ENCODE measurements at regions not wholly inside any gene's neighbourhood (a gene's known extent, or its start where the extent isn't known, plus 50 kb on each side); places are given as distances from the start of the nearest gene placed in this dataset.

GRCh38 chr18:10213526-10213925 is 240.9 kb upstream of the APCDD1 start:
- no peak for TF ChIP-seq EZH2 (IDR thresholded peaks at IDR 0.05; ENCODE audit: low read depth)
- TF ChIP-seq, protein P1, sequence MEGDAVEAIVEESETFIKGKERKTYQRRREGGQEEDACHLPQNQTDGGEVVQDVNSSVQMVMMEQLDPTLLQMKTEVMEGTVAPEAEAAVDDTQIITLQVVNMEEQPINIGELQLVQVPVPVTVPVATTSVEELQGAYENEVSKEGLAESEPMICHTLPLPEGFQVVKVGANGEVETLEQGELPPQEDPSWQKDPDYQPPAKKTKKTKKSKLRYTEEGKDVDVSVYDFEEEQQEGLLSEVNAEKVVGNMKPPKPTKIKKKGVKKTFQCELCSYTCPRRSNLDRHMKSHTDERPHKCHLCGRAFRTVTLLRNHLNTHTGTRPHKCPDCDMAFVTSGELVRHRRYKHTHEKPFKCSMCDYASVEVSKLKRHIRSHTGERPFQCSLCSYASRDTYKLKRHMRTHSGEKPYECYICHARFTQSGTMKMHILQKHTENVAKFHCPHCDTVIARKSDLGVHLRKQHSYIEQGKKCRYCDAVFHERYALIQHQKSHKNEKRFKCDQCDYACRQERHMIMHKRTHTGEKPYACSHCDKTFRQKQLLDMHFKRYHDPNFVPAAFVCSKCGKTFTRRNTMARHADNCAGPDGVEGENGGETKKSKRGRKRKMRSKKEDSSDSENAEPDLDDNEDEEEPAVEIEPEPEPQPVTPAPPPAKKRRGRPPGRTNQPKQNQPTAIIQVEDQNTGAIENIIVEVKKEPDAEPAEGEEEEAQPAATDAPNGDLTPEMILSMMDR (conservative IDR thresholded peaks at IDR 0.05), result no peak
